Fibroblast of the aortic adventitia (primary cell): ENCODE measurements at regions not wholly inside any gene's neighbourhood (a gene's known extent, or its start where the extent isn't known, plus 50 kb on each side); places are given as distances from the start of the nearest gene placed in this dataset.

Experiments used
- DNase-seq: peaks from one replicate; pipeline ENCODE4 v3.0.0-alpha.2; 2010; ENCODE audit warnings: low read depth
- H3K4me3 ChIP-seq: 2 replicates; pipeline ENCODE4 v1.5.1; 2011; ENCODE audit warnings: low read depth, mild to moderate bottlenecking, control low read depth, low read length, moderate library complexity
- CTCF ChIP-seq: IDR thresholded peaks from 2 replicates; pipeline ENCODE4 v1.5.1; 2011; ENCODE audit warnings: mild to moderate bottlenecking, low read length, control low read depth, inconsistent platforms; ENCODE audit not compliant: insufficient read depth

DNA sequence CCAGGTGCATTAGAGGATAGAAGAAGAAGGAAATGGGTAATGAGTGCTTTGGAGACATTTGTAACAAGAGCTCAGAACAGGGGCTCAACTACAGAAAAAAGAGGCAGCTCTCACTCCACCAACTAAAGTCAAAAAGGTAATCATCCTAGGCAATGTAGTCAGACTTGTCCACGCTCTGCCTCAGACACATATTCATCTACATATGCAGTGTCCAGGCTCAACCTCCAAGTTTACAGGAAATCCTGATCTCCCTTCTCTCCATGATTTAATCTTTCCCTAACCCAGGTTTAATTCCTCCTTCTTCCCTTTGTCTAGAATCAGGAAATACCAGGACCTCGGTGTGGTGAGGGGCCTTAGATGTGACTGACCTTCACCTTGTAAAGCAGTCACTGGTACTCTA is 65.7 kb upstream of the SELENOP start:
- H3K4me3 ChIP-seq, result no peak overlapping the region
- DNase-seq, result no peak
- TF ChIP-seq CTCF, result no peak

DNA sequence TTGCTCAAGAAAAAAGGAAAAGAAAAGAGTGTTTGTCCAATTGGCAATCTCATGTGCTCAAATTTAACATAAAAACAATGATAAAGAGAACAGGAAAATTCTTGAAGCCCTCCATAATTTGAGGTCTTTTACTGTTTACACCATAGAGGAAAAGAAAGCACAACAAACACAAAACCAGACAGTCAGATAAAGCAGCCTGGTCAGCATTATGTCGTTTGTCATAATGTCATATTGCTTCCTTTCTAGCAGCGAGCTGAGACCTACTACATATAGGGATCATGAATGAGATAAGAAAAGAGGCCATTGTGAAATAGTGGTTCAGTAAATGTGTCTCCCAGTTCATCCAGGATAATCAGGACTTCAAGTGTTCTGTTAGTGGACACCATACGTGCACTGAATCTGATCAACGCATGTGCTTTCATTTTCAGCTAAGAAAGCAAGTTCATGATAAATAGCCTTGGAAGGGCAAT is 64.7 kb upstream of the SELENOP start:
- no peak for TF ChIP-seq CTCF
- H3K4me3 ChIP-seq, result no peak overlapping the region
- DNase-seq, result peak; percentile 26

GRCh38 chr5:42875785-42876374 is 64.2 kb upstream of the SELENOP start:
- TF ChIP-seq CTCF, result no peak
- H3K4me3 ChIP-seq, result no peak overlapping the region
- DNase-seq, result no peak

GRCh38 chr5:42875211-42875610 is 63.5 kb upstream of the SELENOP start:
- no peak overlapping the region for H3K4me3 ChIP-seq
- no peak for TF ChIP-seq CTCF
- no peak for DNase-seq

DNA sequence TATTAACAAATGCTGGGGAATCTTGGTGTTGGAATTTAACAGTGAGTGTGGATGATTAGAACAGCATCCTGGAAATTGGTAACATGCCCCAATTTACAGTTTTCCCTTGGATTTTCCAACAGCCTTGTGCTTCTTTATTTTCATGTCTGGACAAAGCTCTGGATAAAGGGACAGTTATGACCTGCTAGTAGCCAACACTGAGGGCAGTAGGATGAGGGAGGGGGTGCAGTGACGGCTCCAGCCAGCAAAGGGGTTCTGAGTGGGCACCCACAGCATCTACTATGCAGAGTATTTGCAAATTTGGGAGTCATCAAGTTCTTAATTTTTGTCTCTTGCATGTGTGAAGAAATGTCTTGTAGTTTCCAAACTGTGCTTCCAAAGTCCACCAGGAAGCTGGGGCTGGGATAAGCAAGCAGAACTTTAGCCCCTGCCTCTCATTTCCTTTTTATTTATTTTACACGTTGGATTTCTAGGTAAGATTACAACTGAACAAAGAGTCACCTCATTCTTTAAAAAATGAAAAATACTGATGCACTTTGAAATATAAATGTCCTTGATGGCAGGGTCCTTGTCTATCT is 63.0 kb upstream of the SELENOP start:
- no peak for DNase-seq
- H3K4me3 ChIP-seq, result no peak overlapping the region
- TF ChIP-seq CTCF, result no peak

- no peak overlapping the region for H3K4me3 ChIP-seq
- no peak for DNase-seq
- no peak for TF ChIP-seq CTCF
Observed at GRCh38 chr5:42872865-42873264, 61.2 kb upstream of the SELENOP start.
